Activated T-cell treated with anti-CD3 and anti-CD28 coated beads for 24 hours (primary cell): ENCODE measurements at regions not wholly inside any gene's neighbourhood (a gene's known extent, or its start where the extent isn't known, plus 50 kb on each side); places are given as distances from the start of the nearest gene placed in this dataset.
"Not testable (repeated sequence)": the region's sequence is repeated elsewhere in the genome, so short reads cannot be mapped to it uniquely, and the experiment has no call there.

ENCODE experiments used
- DNase-seq: peaks from one replicate; pipeline ENCODE4 v3.0.0-alpha.2; 2020; ENCODE audit warnings: low read depth

GRCh38 chr17:72175787-72176515, 55.1 kb downstream of the SOX9 start:
- DNase-seq = no peak

- no peak for DNase-seq
These were observed 55.7 kb downstream of the SOX9 start for GRCh38 chr17:72176516-72176851.

GRCh38 chr17:72176951-72177660, 56.3 kb downstream of the SOX9 start:
- DNase-seq = no peak

GRCh38 chr17:72177738-72178137, 56.9 kb downstream of the SOX9 start:
- no peak for DNase-seq

- no peak for DNase-seq
These were observed 61.6 kb downstream of the SOX9 start for GRCh38 chr17:72182371-72182873.

- no peak for DNase-seq
These were observed 62.4 kb downstream of the SOX9 start for GRCh38 chr17:72183194-72183685.

GRCh38 chr17:72184805-72185204, 64.0 kb downstream of the SOX9 start:
- DNase-seq = no peak

GRCh38 chr17:72185564-72185963, 64.7 kb downstream of the SOX9 start:
- no peak for DNase-seq

- no peak for DNase-seq
These were observed 66.7 kb downstream of the SOX9 start for GRCh38 chr17:72187556-72187955.

GRCh38 chr17:72188801-72189200, 68.0 kb downstream of the SOX9 start:
- DNase-seq = no peak

GRCh38 chr17:72189768-72190593, 69.2 kb downstream of the SOX9 start:
- no peak for DNase-seq

GRCh38 chr17:72191356-72191755, 70.5 kb downstream of the SOX9 start:
- DNase-seq = no peak

- no peak for DNase-seq
These were observed 71.3 kb downstream of the SOX9 start for GRCh38 chr17:72191921-72192799.

- DNase-seq = no peak
These were observed 72.0 kb downstream of the SOX9 start for GRCh38 chr17:72192800-72193192.

- DNase-seq = no peak
These were observed 72.7 kb downstream of the SOX9 start for GRCh38 chr17:72193391-72194106.

- DNase-seq = not testable (repeated sequence)
These were observed 73.3 kb downstream of the SOX9 start for GRCh38 chr17:72194107-72194440.

GRCh38 chr17:72199256-72199655, 78.4 kb downstream of the SOX9 start:
- no peak for DNase-seq

GRCh38 chr17:72204742-72205141, 83.9 kb downstream of the SOX9 start:
- no peak for DNase-seq

- DNase-seq = no peak
These were observed 84.5 kb downstream of the SOX9 start for GRCh38 chr17:72205357-72205756.

GRCh38 chr17:72205822-72206221, 85.0 kb downstream of the SOX9 start:
- no peak for DNase-seq

GRCh38 chr17:72206376-72206775, 85.6 kb downstream of the SOX9 start:
- DNase-seq = no peak
